Astrocyte of the cerebellum (primary cell): ENCODE measurements at regions not wholly inside any gene's neighbourhood (a gene's known extent, or its start where the extent isn't known, plus 50 kb on each side); places are given as distances from the start of the nearest gene placed in this dataset.
A peak's percentile ranks its signal among the peaks of the same experiment; 100 is the strongest.
"Not testable (repeated sequence)": the region's sequence is repeated elsewhere in the genome, so short reads cannot be mapped to it uniquely, and the experiment has no call there.

Experiments used
- DNase-seq: peaks from one replicate; pipeline ENCODE4 v3.0.0-alpha.2; 2011; ENCODE audit warnings: low read depth
- H3K4me3 ChIP-seq: 2 replicates; pipeline ENCODE4 v1.5.1; 2011; ENCODE audit warnings: mild to moderate bottlenecking, low read depth, low read length, moderate library complexity
- in situ Hi-C: cut with HindIII; loops from 2 replicates; pipeline ENCODE4 v1.10.0; 2017; ENCODE audit warnings: low sequenced_read_pairs
- TF ChIP-seq, protein P1 (sequence below): IDR thresholded peaks from 2 replicates; pipeline ENCODE4 v1.5.1; 2012; ENCODE audit warnings: low read length, low read depth, moderate library complexity, mild to moderate bottlenecking; ENCODE audit errors: missing control alignments

DNA sequence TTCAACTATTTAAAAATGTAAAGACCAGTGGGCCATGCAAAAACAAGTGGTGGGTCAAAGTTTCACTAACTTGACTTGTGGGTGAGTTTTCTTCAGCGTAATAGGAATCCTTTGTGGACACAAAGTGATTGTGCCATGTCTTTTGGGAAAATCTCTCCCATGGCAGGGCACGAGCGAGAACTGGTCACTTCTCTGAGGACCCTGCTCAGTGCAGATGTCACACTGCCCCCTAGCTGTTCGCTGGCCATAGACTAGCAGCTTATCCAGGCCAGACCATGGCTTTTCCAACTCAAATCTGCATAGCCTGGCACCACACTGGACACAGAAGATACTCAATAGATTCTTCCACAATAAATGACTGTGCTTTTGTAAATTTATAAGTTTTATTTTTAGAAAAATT, 306.0 kb upstream of the CCL2 start:
- TF ChIP-seq, protein P1, sequence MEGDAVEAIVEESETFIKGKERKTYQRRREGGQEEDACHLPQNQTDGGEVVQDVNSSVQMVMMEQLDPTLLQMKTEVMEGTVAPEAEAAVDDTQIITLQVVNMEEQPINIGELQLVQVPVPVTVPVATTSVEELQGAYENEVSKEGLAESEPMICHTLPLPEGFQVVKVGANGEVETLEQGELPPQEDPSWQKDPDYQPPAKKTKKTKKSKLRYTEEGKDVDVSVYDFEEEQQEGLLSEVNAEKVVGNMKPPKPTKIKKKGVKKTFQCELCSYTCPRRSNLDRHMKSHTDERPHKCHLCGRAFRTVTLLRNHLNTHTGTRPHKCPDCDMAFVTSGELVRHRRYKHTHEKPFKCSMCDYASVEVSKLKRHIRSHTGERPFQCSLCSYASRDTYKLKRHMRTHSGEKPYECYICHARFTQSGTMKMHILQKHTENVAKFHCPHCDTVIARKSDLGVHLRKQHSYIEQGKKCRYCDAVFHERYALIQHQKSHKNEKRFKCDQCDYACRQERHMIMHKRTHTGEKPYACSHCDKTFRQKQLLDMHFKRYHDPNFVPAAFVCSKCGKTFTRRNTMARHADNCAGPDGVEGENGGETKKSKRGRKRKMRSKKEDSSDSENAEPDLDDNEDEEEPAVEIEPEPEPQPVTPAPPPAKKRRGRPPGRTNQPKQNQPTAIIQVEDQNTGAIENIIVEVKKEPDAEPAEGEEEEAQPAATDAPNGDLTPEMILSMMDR, result peak; percentile 34
- in situ Hi-C loops, result no loop called here
- no peak overlapping the region for H3K4me3 ChIP-seq
- no peak for DNase-seq

GRCh38 chr17:33950061-33950460, 305.0 kb upstream of the CCL2 start:
- TF ChIP-seq, protein P1, result no peak
- DNase-seq, result no peak
- H3K4me3 ChIP-seq, result no peak overlapping the region
- in situ Hi-C loops, result no loop called here

GRCh38 chr17:33952425-33952824, 302.7 kb upstream of the CCL2 start:
- H3K4me3 ChIP-seq, result no peak overlapping the region
- in situ Hi-C loops, result no loop called here
- DNase-seq, result no peak
- TF ChIP-seq, protein P1, result no peak

DNA sequence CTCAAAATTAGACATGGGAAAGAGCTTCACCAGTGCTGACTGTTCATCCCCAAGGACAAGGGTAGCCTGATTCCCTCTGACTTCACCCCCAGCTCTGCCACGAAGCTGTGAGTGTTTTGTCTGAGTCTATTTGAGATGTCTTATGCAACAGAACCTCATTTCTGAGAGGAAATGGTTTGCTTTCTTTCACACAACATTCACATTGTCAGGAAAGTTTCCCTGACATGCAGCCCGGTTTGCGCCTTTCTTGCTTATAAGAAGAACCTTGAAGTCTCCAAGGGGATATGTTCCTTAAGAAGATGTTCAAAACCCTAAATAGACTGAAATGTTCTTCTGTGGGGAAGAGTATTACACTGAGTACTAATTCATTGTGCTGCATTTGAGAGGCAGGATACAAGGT, 300.5 kb upstream of the CCL2 start:
- in situ Hi-C loops, result no loop called here
- TF ChIP-seq, protein P1, result no peak
- no peak overlapping the region for H3K4me3 ChIP-seq
- DNase-seq, result no peak

DNA sequence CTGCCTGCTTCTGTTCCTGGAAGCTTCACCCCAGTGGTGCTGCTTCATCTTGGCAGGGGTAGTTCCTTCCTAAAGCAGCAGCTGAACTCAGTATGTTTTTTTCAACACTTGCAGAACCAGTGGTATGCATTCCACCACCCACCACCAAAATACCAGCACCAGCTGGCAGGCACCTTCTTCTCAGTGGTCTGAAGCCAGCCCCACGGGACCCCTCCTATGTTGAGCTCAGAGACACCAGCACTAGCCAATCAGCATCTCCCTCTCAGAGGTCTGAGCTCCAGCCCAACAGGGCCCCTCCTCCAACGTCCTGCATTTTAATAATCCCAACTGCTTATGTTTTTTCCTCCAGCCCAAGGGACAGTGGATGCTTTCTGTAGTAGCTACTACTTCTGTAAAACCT, 299.6 kb upstream of the CCL2 start:
- no peak overlapping the region for H3K4me3 ChIP-seq
- in situ Hi-C loops, result no loop called here
- no peak for DNase-seq
- TF ChIP-seq, protein P1, result no peak

DNA sequence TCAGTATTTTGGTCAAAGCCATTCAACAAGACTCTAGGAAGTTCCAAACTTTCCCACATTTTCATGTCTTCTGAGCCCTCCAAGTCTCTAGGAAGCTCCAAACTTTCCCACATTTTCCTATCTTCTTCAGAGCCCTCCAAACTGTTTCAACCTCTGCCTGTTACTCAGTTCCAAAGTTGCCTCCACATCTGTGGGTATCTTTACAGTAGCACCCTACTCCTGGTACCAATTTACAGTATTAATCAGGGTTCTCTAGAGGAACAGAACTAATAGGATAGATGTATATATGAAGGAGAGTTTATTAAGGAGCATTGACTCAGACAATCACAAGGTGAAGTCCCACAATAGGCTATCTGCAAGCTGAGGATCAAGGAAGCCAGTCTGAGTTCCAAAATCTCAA, 296.0 kb upstream of the CCL2 start:
- H3K4me3 ChIP-seq, in situ Hi-C loops, DNase-seq: not testable (repeated sequence)

- in situ Hi-C loops, result no loop called here
- DNase-seq, result no peak
- TF ChIP-seq, protein P1, result no peak
- no peak overlapping the region for H3K4me3 ChIP-seq
Measured at GRCh38 chr17:33962857-33963655, 292.0 kb upstream of the CCL2 start.
